C4-2B (cell line): ENCODE measurements at regions not wholly inside any gene's neighbourhood (a gene's known extent, or its start where the extent isn't known, plus 50 kb on each side); places are given as distances from the start of the nearest gene placed in this dataset.
"Not testable (repeated sequence)": the region's sequence is repeated elsewhere in the genome, so short reads cannot be mapped to it uniquely, and the experiment has no call there.

Experiments
- H3K27ac ChIP-seq: fragments of 450-650 bp; 2 replicates; pipeline ENCODE4 v1.5.1; 2017
- CTCF ChIP-seq: fragments of 450-650 bp; conservative IDR thresholded peaks from 2 replicates; pipeline ENCODE4 v1.5.1; 2017; ENCODE audit warnings: mild to moderate bottlenecking
- ZFX ChIP-seq: fragments of 450-650 bp; IDR thresholded peaks from 2 replicates; pipeline ENCODE4 v1.6.1; 2017

GRCh38 chr3:159501029-159501428, 487.6 kb upstream of the IL12A start:
- TF ChIP-seq CTCF (no peak), ZFX (no peak)
- H3K27ac ChIP-seq = no peak overlapping the region

- no peak overlapping the region for H3K27ac ChIP-seq
- TF ChIP-seq CTCF (0 out of 2 replicates have a peak, but pooled peaks have one; percentile 7), ZFX (no peak)
Measured at GRCh38 chr3:159502986-159503385, 485.6 kb upstream of the IL12A start.

- not testable (repeated sequence) for H3K27ac ChIP-seq
Measured at GRCh38 chr3:159510988-159511387, 477.6 kb upstream of the IL12A start.

GRCh38 chr3:159513444-159513843, 475.2 kb upstream of the IL12A start:
- TF ChIP-seq CTCF (no peak), ZFX (no peak)
- no peak overlapping the region for H3K27ac ChIP-seq

GRCh38 chr3:159513867-159514380, 474.7 kb upstream of the IL12A start:
- no peak for TF ChIP-seq ZFX
- no peak for TF ChIP-seq CTCF
- no peak overlapping the region for H3K27ac ChIP-seq

- no peak for TF ChIP-seq ZFX
- no peak for TF ChIP-seq CTCF
- no peak overlapping the region for H3K27ac ChIP-seq
Measured at GRCh38 chr3:159517105-159517504, 471.5 kb upstream of the IL12A start.

- TF ChIP-seq CTCF (no peak), ZFX (no peak)
- H3K27ac ChIP-seq = no peak overlapping the region
Measured at GRCh38 chr3:159520638-159521037, 468.0 kb upstream of the IL12A start.

- H3K27ac ChIP-seq = no peak overlapping the region
- TF ChIP-seq ZFX (no peak), CTCF (no peak)
Measured at GRCh38 chr3:159522276-159522675, 466.4 kb upstream of the IL12A start.
